ENCODE measurements at regions not wholly inside any gene's neighbourhood (a gene's known extent, or its start where the extent isn't known, plus 50 kb on each side); places are given as distances from the start of the nearest gene placed in this dataset.

- H3K79me2 ChIP-seq (ENCODE audit: insufficient read depth, low read length): no peaks in the 10 kb centered on the region
- Mint-ChIP-seq H3K4me3 (no peak overlapping the region), H3K4me1 (no peaks in the 10 kb centered on the region), H3K9me3 (peaks cover 0 to 4% (median 0%) of the 10 kb centered on the region in 7 donors), H3K36me3 (no peaks in the 10 kb centered on the region), H3K27ac (no peak overlapping the region), H3K27me3 (ENCODE audit: low read depth in 3 of 3) (peaks cover 0 to 1% (median 0%) of the 10 kb centered on the region in 3 donors)
- H3K9me3 ChIP-seq (replicated peaks in 1 of 2; ENCODE audit: control insufficient read depth in 1 of 2, insufficient read depth in 1 of 2, low read length in 2 of 2): no peaks in the 10 kb centered on the region
- TF ChIP-seq, protein P1, sequence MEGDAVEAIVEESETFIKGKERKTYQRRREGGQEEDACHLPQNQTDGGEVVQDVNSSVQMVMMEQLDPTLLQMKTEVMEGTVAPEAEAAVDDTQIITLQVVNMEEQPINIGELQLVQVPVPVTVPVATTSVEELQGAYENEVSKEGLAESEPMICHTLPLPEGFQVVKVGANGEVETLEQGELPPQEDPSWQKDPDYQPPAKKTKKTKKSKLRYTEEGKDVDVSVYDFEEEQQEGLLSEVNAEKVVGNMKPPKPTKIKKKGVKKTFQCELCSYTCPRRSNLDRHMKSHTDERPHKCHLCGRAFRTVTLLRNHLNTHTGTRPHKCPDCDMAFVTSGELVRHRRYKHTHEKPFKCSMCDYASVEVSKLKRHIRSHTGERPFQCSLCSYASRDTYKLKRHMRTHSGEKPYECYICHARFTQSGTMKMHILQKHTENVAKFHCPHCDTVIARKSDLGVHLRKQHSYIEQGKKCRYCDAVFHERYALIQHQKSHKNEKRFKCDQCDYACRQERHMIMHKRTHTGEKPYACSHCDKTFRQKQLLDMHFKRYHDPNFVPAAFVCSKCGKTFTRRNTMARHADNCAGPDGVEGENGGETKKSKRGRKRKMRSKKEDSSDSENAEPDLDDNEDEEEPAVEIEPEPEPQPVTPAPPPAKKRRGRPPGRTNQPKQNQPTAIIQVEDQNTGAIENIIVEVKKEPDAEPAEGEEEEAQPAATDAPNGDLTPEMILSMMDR (IDR thresholded peaks at IDR 0.05): no peak
- no peaks in the 10 kb centered on the region for H3K4me1 ChIP-seq (ENCODE audit: control insufficient read depth in 1 of 2, insufficient read depth in 2 of 2, low read length in 2 of 2)
- DNase-seq: no peak
- H3K36me3 ChIP-seq (replicated peaks in 1 of 2; ENCODE audit: control insufficient read depth in 1 of 2, insufficient read depth in 2 of 2, low read length in 2 of 2): no peaks in the 10 kb centered on the region
- H3K4me2 ChIP-seq (replicated peaks; ENCODE audit: extremely low read depth, low read length, poor library complexity, severe bottlenecking): no peak overlapping the region
- no peaks in the 10 kb centered on the region for H3K27me3 ChIP-seq (ENCODE audit: control insufficient read depth in 2 of 2, insufficient read depth in 2 of 2, low read length in 2 of 2)
- intact Hi-C loops (cut with micrococcal nuclease): no loop called here
- H2AFZ ChIP-seq (ENCODE audit: insufficient read depth, low read depth, low read length, poor library complexity, severe bottlenecking): no peak overlapping the region
- no peak overlapping the region for H3K27ac ChIP-seq (ENCODE audit: low read depth in 1 of 2, low read length in 2 of 2)
- no peaks in the 10 kb centered on the region for H4K20me1 ChIP-seq (ENCODE audit: insufficient read depth, low read length)
- H3K4me3 ChIP-seq (replicated peaks in 1 of 3; ENCODE audit: low read depth in 2 of 3, low read length in 3 of 3): no peak overlapping the region
- no peak overlapping the region for H3K9ac ChIP-seq (ENCODE audit: insufficient read depth, low read length, poor library complexity, severe bottlenecking)
Measured at GRCh38 chr1:60229821-60230220, 156.3 kb upstream of the C1orf87 start.

- peaks cover 0 to 1% (median 0%) of the 10 kb centered on the region in 3 donors for H3K27me3 Mint-ChIP-seq (ENCODE audit: low read depth in 3 of 3)
- H2AFZ ChIP-seq (ENCODE audit: insufficient read depth, low read depth, low read length, poor library complexity, severe bottlenecking): no peak overlapping the region
- no peaks in the 10 kb centered on the region for H3K4me1 Mint-ChIP-seq
- TF ChIP-seq, protein P1 (IDR thresholded peaks at IDR 0.05): no peak
- no peak overlapping the region for H3K4me3 Mint-ChIP-seq
- H3K27ac ChIP-seq (ENCODE audit: low read depth in 1 of 2, low read length in 2 of 2): no peak overlapping the region
- DNase-seq: no peak
- no peak overlapping the region for H3K4me3 ChIP-seq (replicated peaks in 1 of 3; ENCODE audit: low read depth in 2 of 3, low read length in 3 of 3)
- no peaks in the 10 kb centered on the region for H3K36me3 Mint-ChIP-seq
- no peaks in the 10 kb centered on the region for H3K27me3 ChIP-seq (ENCODE audit: control insufficient read depth in 2 of 2, insufficient read depth in 2 of 2, low read length in 2 of 2)
- H3K9me3 Mint-ChIP-seq: peaks cover 0 to 4% (median 0%) of the 10 kb centered on the region in 7 donors
- H3K4me2 ChIP-seq (replicated peaks; ENCODE audit: extremely low read depth, low read length, poor library complexity, severe bottlenecking): no peak overlapping the region
- H3K4me1 ChIP-seq (ENCODE audit: control insufficient read depth in 1 of 2, insufficient read depth in 2 of 2, low read length in 2 of 2): no peaks in the 10 kb centered on the region
- no peak overlapping the region for H3K27ac Mint-ChIP-seq
- no CpG with 5 or more reads among the region's 1 CpG for WGBS (ENCODE audit: insufficient coverage)
- H3K79me2 ChIP-seq (ENCODE audit: insufficient read depth, low read length): no peaks in the 10 kb centered on the region
- no peaks in the 10 kb centered on the region for H3K36me3 ChIP-seq (replicated peaks in 1 of 2; ENCODE audit: control insufficient read depth in 1 of 2, insufficient read depth in 2 of 2, low read length in 2 of 2)
- no peaks in the 10 kb centered on the region for H3K9me3 ChIP-seq (replicated peaks in 1 of 2; ENCODE audit: control insufficient read depth in 1 of 2, insufficient read depth in 1 of 2, low read length in 2 of 2)
- intact Hi-C loops (cut with micrococcal nuclease): no loop called here
- no peaks in the 10 kb centered on the region for H4K20me1 ChIP-seq (ENCODE audit: insufficient read depth, low read length)
- H3K9ac ChIP-seq (ENCODE audit: insufficient read depth, low read length, poor library complexity, severe bottlenecking): no peak overlapping the region
Measured at GRCh38 chr1:60228041-60228491, 154.5 kb upstream of the C1orf87 start.
